ENCODE measurements at regions not wholly inside any gene's neighbourhood (a gene's known extent, or its start where the extent isn't known, plus 50 kb on each side); places are given as distances from the start of the nearest gene placed in this dataset.

DNA sequence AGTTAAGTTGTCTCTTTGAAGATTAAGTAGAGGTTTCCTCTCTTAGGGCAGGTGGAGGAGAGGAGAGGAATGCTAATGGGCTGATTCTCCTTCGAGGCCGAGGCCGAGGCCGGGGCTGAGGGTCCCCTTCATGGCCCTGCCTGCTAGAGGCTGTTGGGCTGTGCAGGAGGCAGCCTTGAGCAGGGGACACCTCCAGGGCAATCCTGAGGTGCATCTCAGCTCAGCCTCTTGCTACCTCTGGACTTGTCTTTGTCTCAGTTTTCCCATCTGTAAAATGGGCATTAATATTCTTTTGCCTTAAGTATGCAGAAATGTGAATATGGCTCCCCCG is 97.7 kb upstream of the PRR20G start:
- Histone ChIP-seq H3K4me3 (no peak overlapping the region), H3K27me3 (no peaks in the 10 kb centered on the region), H3K36me3 (no peaks in the 10 kb centered on the region), H3K4me1 (ENCODE audit: insufficient read depth) (no peaks in the 10 kb centered on the region), H3K9me3 (no peaks in the 10 kb centered on the region), H3K27ac (no peak overlapping the region)
- DNase-seq, result no peak
- WGBS, 3 donors, result 83 to 92% (median 87%) methylated on average over 5 of the region's 5 CpGs
- TF ChIP-seq CTCF (IDR thresholded peaks at IDR 0.05) (no peak), EP300 (IDR thresholded peaks at IDR 0.05) (no peak), POLR2A (IDR thresholded peaks at IDR 0.05) (no peak)
- intact Hi-C loops (cut with DNase I), result no loop called here

GRCh38 chr3:127384717-127385539 is 97.1 kb upstream of the PRR20G start:
- H3K27ac ChIP-seq, result no peak overlapping the region
- 65 to 68% (median 66%) methylated on average over 18 of the region's 18 CpGs for WGBS, 3 donors
- DNase-seq, result no peak
- no peaks in the 10 kb centered on the region for H3K27me3 ChIP-seq
- no peaks in the 10 kb centered on the region for H3K9me3 ChIP-seq
- TF ChIP-seq CTCF (IDR thresholded peaks at IDR 0.05) (no peak), POLR2A (IDR thresholded peaks at IDR 0.05) (no peak), EP300 (IDR thresholded peaks at IDR 0.05) (no peak)
- no peaks in the 10 kb centered on the region for H3K36me3 ChIP-seq
- no peaks in the 10 kb centered on the region for H3K4me1 ChIP-seq (ENCODE audit: insufficient read depth)
- no peak overlapping the region for H3K4me3 ChIP-seq
- intact Hi-C loops (cut with DNase I), result no loop called here

DNA sequence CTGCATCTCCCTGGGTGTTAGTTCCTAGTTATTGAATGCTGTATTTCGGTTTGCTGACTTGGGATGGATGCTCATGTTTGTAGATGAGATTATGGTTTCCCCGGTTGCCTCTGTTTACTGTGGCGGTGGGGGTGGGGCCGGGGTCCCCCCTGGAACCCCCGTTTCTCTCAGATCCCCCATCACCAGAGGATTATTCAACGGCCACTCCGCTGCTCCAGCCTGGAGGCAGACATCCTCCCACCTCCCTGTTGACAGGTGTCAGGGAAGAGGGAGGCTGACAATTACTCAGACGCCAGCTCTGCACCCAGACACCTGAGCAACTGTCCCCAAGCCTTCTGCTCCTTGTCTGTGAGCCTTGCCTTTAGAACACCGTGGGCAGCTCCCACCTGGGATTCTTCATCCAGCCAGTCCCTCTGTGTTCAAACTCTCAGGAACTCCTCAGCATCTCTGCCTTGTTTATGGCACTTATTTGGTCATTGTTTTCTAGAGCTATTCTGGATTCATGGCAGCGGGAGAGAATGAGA is 95.9 kb upstream of the PRR20G start:
- WGBS, 3 donors, result 44 to 51% (median 46%) methylated on average over 10 of the region's 10 CpGs
- TF ChIP-seq CTCF (IDR thresholded peaks at IDR 0.05), result no peak
- TF ChIP-seq POLR2A (IDR thresholded peaks at IDR 0.05), result no peak
- no peak overlapping the region for H3K27ac ChIP-seq
- intact Hi-C loops (cut with DNase I), result no loop called here
- H3K36me3 ChIP-seq, result no peaks in the 10 kb centered on the region
- no peak for DNase-seq
- H3K9me3 ChIP-seq, result no peaks in the 10 kb centered on the region
- no peak overlapping the region for H3K4me3 ChIP-seq
- H3K27me3 ChIP-seq, result no peaks in the 10 kb centered on the region
- no peaks in the 10 kb centered on the region for H3K4me1 ChIP-seq (ENCODE audit: insufficient read depth)

- TF ChIP-seq EP300 (IDR thresholded peaks at IDR 0.05), result no peak
- no peak for TF ChIP-seq POLR2A (IDR thresholded peaks at IDR 0.05)
- TF ChIP-seq CTCF (IDR thresholded peaks at IDR 0.05), result no peak
- no peaks in the 10 kb centered on the region for H3K27me3 ChIP-seq
Observed at GRCh38 chr3:127377801-127378655, 90.2 kb upstream of the PRR20G start.

More at GRCh38 chr3:127377801-127378655, 90.2 kb upstream of the PRR20G start:
- H3K4me1 ChIP-seq (ENCODE audit: insufficient read depth), result no peaks in the 10 kb centered on the region
- H3K4me3 ChIP-seq, result no peak overlapping the region
- no peaks in the 10 kb centered on the region for H3K36me3 ChIP-seq
- no peak overlapping the region for H3K27ac ChIP-seq
- H3K9me3 ChIP-seq, result no peaks in the 10 kb centered on the region
- no peak for DNase-seq
- 55 to 64% (median 61%) methylated on average over 11 of the region's 11 CpGs for WGBS, 3 donors
- intact Hi-C loops (cut with DNase I), result no loop called here

All from ovary (tissue), 7 donors.